NT2/D1 (cell line): ENCODE measurements at regions not wholly inside any gene's neighbourhood (a gene's known extent, or its start where the extent isn't known, plus 50 kb on each side); places are given as distances from the start of the nearest gene placed in this dataset.
"Not testable (repeated sequence)": the region's sequence is repeated elsewhere in the genome, so short reads cannot be mapped to it uniquely, and the experiment has no call there.

Experiments
- DNase-seq: peaks from one replicate; pipeline ENCODE4 v3.0.0-alpha.2; 2011; ENCODE audit warnings: low read depth, low spot score
- H3K27me3 ChIP-seq: 2 replicates; pipeline ENCODE4 v1.6.0; 2011; ENCODE audit warnings: mild to moderate bottlenecking; ENCODE audit not compliant: insufficient read length, insufficient read depth
- H3K36me3 ChIP-seq: 2 replicates; pipeline ENCODE4 v1.6.1; 2011; ENCODE audit warnings: mild to moderate bottlenecking, low read length, mixed read lengths; ENCODE audit not compliant: insufficient read depth, insufficient read length
- H3K4me1 ChIP-seq: 2 replicates; pipeline ENCODE4 v1.5.1; 2011; ENCODE audit not compliant: insufficient read depth, insufficient read length
- H3K4me3 ChIP-seq: 2 replicates; pipeline ENCODE4 v1.5.1; 2011; ENCODE audit warnings: low read depth; ENCODE audit not compliant: insufficient read length
- H3K9ac ChIP-seq: 2 replicates; pipeline ENCODE4 v1.6.0; 2011; ENCODE audit warnings: low read depth; ENCODE audit not compliant: insufficient read length
- H3K9me3 ChIP-seq: 2 replicates; pipeline ENCODE4 v1.5.1; 2011; ENCODE audit warnings: mild to moderate bottlenecking, low read length; ENCODE audit not compliant: insufficient read depth
- SUZ12 ChIP-seq: IDR thresholded peaks from 2 replicates; pipeline ENCODE4 v1.6.1; 2011; ENCODE audit not compliant: insufficient read length, insufficient read depth; ENCODE audit errors: extremely low read depth
- YY1 ChIP-seq: IDR thresholded peaks from 2 replicates; pipeline ENCODE4 v1.6.1; 2011; ENCODE audit not compliant: insufficient read length, insufficient read depth
- ZNF274 ChIP-seq: IDR thresholded peaks from 2 replicates; pipeline ENCODE4 v1.6.1; 2011; ENCODE audit warnings: mild to moderate bottlenecking, low read depth, low read length

DNA sequence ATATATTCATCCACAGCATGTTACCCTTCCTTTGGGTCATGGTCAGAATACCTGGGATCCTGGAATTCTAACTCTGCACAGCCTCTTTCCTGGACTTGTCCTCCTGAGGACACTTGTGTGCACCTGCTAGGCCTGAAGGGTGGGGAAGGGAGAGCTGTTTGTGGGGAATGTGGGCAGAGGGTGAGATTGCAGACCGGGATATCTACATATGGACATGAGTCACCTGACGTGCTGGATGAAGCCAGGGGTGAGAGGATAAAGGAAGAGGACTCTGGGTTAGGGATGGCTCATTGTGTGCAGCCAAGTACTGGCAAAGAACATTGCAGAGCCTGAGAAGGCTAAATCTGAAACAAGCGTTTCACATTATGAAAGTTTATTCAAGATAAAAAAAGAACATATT lies 241.4 kb upstream of the RPS23 start:
- DNase-seq = no peak
- no peaks in the 10 kb centered on the region for H3K27me3 ChIP-seq
- TF ChIP-seq ZNF274 (no peak), SUZ12 (no peak), YY1 (no peak)

GRCh38 chr5:82517544-82518075 lies 239.5 kb upstream of the RPS23 start:
- DNase-seq = no peak
- Histone ChIP-seq H3K36me3 (no peaks in the 10 kb centered on the region), H3K4me3 (no peak overlapping the region), H3K9me3 (no peaks in the 10 kb centered on the region), H3K27me3 (no peaks in the 10 kb centered on the region), H3K9ac (no peak overlapping the region), H3K4me1 (no peaks in the 10 kb centered on the region)
- TF ChIP-seq YY1 (no peak), ZNF274 (no peak), SUZ12 (no peak)

More for the DNA sequence above, 241.4 kb upstream of the RPS23 start:
- Histone ChIP-seq H3K9ac (no peak overlapping the region), H3K4me3 (no peak overlapping the region), H3K9me3 (no peaks in the 10 kb centered on the region), H3K4me1 (no peaks in the 10 kb centered on the region), H3K36me3 (no peaks in the 10 kb centered on the region)

DNA sequence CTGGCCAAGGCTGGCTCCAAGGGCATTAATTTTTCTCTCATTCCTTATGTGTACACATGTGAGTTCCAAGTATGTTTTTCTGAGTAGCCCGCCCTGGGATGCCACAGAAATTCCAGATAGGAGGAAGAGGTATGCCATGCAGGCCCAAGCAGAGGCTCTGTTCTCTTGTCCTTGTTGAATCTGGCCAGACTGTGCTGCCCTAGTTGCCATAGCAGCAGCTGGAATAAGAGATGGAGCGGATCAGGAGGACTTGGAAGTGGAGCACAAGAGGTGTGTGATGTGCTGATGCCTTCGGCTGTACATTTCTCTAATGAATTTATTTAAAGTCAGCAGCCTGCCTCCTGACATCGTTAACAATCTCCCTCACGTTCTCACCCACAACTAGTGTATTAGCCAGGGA lies 235.6 kb upstream of the RPS23 start:
- Histone ChIP-seq H3K9me3 (no peaks in the 10 kb centered on the region), H3K36me3 (no peaks in the 10 kb centered on the region), H3K27me3 (no peaks in the 10 kb centered on the region), H3K4me3 (no peak overlapping the region), H3K4me1 (no peaks in the 10 kb centered on the region), H3K9ac (no peak overlapping the region)
- DNase-seq = no peak
- TF ChIP-seq SUZ12 (no peak), YY1 (no peak), ZNF274 (no peak)

GRCh38 chr5:82512025-82512424 lies 233.9 kb upstream of the RPS23 start:
- no peak overlapping the region for H3K9ac ChIP-seq
- TF ChIP-seq SUZ12 (no peak), YY1 (no peak), ZNF274 (no peak)
- H3K36me3 ChIP-seq = no peaks in the 10 kb centered on the region
- DNase-seq = no peak
- H3K4me3 ChIP-seq = no peak overlapping the region
- no peaks in the 10 kb centered on the region for H3K27me3 ChIP-seq
- H3K4me1 ChIP-seq = no peaks in the 10 kb centered on the region
- H3K9me3 ChIP-seq = no peaks in the 10 kb centered on the region

DNA sequence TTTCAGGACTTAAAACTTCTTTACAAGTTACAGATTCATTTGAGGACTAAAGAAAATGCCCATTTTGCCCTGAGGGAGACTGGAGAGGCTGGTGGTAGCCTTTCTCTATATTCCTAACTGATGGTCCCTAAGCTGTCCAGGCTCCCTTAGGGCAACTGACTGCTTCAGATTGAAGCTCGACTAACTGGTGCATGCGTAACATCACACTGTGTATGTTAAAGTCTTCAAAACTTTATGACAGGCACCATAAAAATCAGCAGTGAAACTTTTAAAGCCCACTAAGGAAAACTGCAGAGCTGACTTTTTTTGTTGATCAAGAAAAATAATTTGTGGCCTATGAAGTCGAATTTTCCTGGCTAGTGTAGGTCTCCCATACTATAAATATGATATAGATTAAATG lies 233.0 kb upstream of the RPS23 start:
- H3K4me3 ChIP-seq = no peak overlapping the region
- H3K36me3 ChIP-seq = no peaks in the 10 kb centered on the region
- no peak for TF ChIP-seq YY1
- H3K27me3 ChIP-seq = no peaks in the 10 kb centered on the region
- H3K4me1 ChIP-seq = no peaks in the 10 kb centered on the region
- no peak for DNase-seq
- H3K9ac ChIP-seq = no peak overlapping the region
- no peaks in the 10 kb centered on the region for H3K9me3 ChIP-seq

DNA sequence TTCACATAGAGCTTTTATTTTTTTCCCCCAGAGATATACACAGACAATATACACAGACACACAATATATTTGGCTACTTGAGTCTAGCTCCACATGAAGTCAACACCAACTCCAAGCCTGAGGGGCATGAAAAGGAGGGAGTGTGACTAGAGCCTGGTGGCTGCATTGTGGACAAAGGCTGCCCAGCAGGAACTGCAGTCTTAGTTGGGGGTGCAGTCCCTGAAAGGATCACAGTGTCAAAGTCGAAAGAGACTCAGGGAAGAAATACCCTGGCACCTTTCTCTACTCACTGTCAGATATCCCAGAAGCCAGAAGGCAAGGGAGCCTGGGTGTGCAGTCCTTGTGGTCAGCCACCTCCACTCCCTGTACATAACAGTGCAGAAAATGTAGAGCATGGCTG lies 231.6 kb upstream of the RPS23 start:
- no peaks in the 10 kb centered on the region for H3K4me1 ChIP-seq
- H3K9me3 ChIP-seq = no peaks in the 10 kb centered on the region
- H3K36me3 ChIP-seq = no peaks in the 10 kb centered on the region
- no peaks in the 10 kb centered on the region for H3K27me3 ChIP-seq
- TF ChIP-seq ZNF274 (no peak), YY1 (no peak), SUZ12 (no peak)
- DNase-seq = no peak
- H3K4me3 ChIP-seq = no peak overlapping the region
- H3K9ac ChIP-seq = no peak overlapping the region

- not testable (repeated sequence) for DNase-seq, H3K4me3 ChIP-seq, H3K36me3 ChIP-seq, H3K9ac ChIP-seq, H3K9me3 ChIP-seq, H3K4me1 ChIP-seq, H3K27me3 ChIP-seq
These were observed 228.2 kb upstream of the RPS23 start for GRCh38 chr5:82506390-82506789.

DNA sequence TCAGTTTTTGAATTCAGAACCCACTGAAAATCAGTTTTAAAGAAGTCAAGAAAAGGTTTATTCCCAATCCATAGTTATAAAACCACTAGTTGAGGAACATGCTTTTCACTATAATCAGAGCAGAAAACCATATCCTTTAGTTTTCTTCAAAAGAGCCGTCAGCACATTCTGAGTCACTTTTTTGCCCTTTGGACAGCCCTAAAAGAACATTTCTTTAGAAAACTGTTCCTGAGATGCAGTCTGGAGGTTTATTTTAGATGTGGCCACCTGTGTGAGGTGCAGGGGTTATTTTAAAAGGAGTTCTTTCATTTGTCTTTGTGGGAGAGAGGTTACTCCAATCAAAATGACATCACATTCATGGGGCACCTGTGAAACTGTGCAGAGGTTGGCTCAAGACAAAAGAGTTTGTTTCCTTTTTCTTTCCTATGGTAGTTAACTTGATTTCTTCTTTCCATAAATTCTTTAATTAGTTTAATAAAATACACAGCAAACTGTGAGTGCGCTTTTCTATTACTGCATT lies 221.6 kb upstream of the RPS23 start:
- no peak overlapping the region for H3K9ac ChIP-seq
- no peak for DNase-seq
- H3K9me3 ChIP-seq = no peaks in the 10 kb centered on the region
- no peaks in the 10 kb centered on the region for H3K4me1 ChIP-seq
- TF ChIP-seq SUZ12 = no peak
- TF ChIP-seq ZNF274 = no peak
- no peaks in the 10 kb centered on the region for H3K27me3 ChIP-seq
- no peak overlapping the region for H3K4me3 ChIP-seq
- H3K36me3 ChIP-seq = no peaks in the 10 kb centered on the region
